GM19455 (cell line): ENCODE measurements at regions not wholly inside any gene's neighbourhood (a gene's known extent, or its start where the extent isn't known, plus 50 kb on each side); places are given as distances from the start of the nearest gene placed in this dataset.

Source experiments
- ATAC-seq: cut with Tn5 transposase; IDR thresholded peaks from one replicate; pipeline ENCODE4 v1.9.1; 2021; ENCODE audit not compliant: unreplicated experiment

- ATAC-seq: no peak
Observed at GRCh38 chr17:77581480-77581879, 377.0 kb upstream of the TNRC6C start.

- no peak for ATAC-seq
Observed at GRCh38 chr17:77585142-77585860, 373.2 kb upstream of the TNRC6C start.

- ATAC-seq: no peak
Observed at GRCh38 chr17:77590951-77591735, 367.4 kb upstream of the TNRC6C start.

- ATAC-seq: no peak
Observed at GRCh38 chr17:77592106-77592865, 366.2 kb upstream of the TNRC6C start.

- ATAC-seq: no peak
Observed at GRCh38 chr17:77593081-77593480, 365.4 kb upstream of the TNRC6C start.

- ATAC-seq: no peak
Observed at GRCh38 chr17:77594416-77595209, 363.9 kb upstream of the TNRC6C start.

GRCh38 chr17:77596491-77597417 lies 361.7 kb upstream of the TNRC6C start:
- ATAC-seq: no peak

- ATAC-seq: no peak
Observed at GRCh38 chr17:77597418-77598240, 360.9 kb upstream of the TNRC6C start.

- ATAC-seq: no peak
Observed at GRCh38 chr17:77598241-77598620, 360.3 kb upstream of the TNRC6C start.

- no peak for ATAC-seq
Observed at GRCh38 chr17:77599699-77600098, 358.8 kb upstream of the TNRC6C start.

- ATAC-seq: no peak
Observed at GRCh38 chr17:77600346-77600745, 358.2 kb upstream of the TNRC6C start.

GRCh38 chr17:77601054-77601979 lies 357.2 kb upstream of the TNRC6C start:
- ATAC-seq: no peak

GRCh38 chr17:77602062-77602746 lies 356.3 kb upstream of the TNRC6C start:
- no peak for ATAC-seq

- no peak for ATAC-seq
Observed at GRCh38 chr17:77602883-77603640, 355.4 kb upstream of the TNRC6C start.

- ATAC-seq: no peak
Observed at GRCh38 chr17:77604301-77604972, 354.1 kb upstream of the TNRC6C start.

GRCh38 chr17:77604973-77605313 lies 353.6 kb upstream of the TNRC6C start:
- ATAC-seq: no peak
